D721Med (cell line): ENCODE measurements at regions not wholly inside any gene's neighbourhood (a gene's known extent, or its start where the extent isn't known, plus 50 kb on each side); places are given as distances from the start of the nearest gene placed in this dataset.
"Not testable (repeated sequence)": the region's sequence is repeated elsewhere in the genome, so short reads cannot be mapped to it uniquely, and the experiment has no call there.

Source experiments
- DNase-seq: peaks from one replicate; pipeline ENCODE4 v3.0.0; 2011; ENCODE audit warnings: low spot score; ENCODE audit not compliant: insufficient read length
- FAIRE-seq: peaks from 2 replicates; lab custom pipeline; 2011; peaks lifted over from hg19 to GRCh38; lab: Jason Lieb, UNC
- CTCF ChIP-seq: IDR thresholded peaks from 2 replicates; pipeline ENCODE4 v1.5.1; 2012; ENCODE audit warnings: mild to moderate bottlenecking, control low read depth; ENCODE audit not compliant: insufficient read depth; ENCODE audit errors: missing control alignments

DNA sequence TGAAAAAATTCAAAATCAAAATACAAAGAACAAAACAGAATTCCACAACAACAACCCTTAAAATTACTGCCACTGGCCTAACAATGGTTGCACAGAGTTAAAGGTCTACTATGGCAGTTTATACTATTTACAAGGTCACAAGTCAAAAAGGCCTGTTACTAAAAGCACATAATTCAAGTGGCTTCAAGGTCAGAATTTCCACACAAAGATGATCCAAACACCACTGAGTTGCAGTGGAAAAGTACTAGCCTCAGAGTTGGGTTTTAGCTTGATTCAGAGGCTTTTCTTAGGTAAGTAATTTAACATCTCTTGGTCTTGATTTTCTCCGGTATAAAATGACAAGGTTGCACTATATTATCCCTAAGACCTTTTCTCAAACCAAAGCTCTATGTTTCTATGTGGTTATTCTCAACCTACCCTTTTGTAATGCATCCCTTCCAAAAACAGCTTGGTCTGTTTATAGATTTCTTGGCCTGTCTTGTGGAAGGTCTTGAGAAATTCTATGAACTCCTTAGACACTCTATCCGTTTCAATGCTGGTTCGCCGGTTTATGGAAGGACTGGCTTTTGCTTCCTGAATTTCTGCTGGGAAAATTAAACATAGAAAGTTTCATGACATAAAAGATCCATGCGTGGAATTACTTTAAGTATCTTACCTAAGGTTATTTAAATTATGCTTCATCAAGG is 69.5 kb downstream of the MDH2 start:
- FAIRE-seq, result not testable (repeated sequence)

GRCh38 chr7:76118253-76119036 is 70.5 kb downstream of the MDH2 start:
- not testable (repeated sequence) for DNase-seq, FAIRE-seq

More for the DNA sequence above, 69.5 kb downstream of the MDH2 start:
- DNase-seq, result not testable (repeated sequence)

- FAIRE-seq, result no peak
- no peak for DNase-seq
- TF ChIP-seq CTCF, result no peak
These were observed 73.1 kb downstream of the MDH2 start for GRCh38 chr7:76121044-76121443.

DNA sequence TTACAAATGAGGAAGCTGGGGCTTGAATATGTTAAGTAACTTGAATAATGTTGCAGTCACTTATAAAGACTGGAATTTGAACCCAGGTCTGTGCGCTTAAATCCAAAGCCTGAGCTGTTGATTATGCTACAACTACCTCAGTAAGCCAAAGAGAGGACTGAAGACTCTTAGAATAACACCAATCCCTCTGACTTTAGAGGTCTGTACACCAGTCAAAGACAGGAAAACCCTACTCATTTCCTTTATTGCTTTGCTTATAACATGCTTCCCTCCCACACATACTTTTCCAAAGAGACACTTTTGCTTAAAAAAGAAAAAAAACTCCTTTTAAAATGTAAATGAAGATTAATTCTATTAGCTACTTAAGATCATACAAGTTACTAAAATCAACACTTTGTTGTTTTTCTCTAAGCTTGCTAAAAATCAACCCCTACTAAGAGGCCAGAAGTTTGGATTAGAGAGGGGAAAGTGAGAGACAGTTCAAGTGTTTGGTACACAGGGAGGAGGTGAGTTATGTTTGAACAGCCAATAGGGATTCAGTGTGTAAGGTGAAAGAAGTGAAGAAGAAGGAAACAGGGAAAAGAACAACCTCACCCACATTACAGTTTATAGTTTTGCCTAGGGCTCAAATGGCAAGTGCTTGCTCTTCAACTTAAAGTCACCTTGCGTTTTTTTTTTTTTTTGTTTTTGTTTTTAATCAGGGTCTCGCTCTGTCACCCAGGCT is 74.8 kb downstream of the MDH2 start:
- DNase-seq (no peak), FAIRE-seq (no peak)
- TF ChIP-seq CTCF, result no peak

GRCh38 chr7:76123316-76123715 is 75.4 kb downstream of the MDH2 start:
- no peak for DNase-seq
- no peak for FAIRE-seq
- no peak for TF ChIP-seq CTCF

DNA sequence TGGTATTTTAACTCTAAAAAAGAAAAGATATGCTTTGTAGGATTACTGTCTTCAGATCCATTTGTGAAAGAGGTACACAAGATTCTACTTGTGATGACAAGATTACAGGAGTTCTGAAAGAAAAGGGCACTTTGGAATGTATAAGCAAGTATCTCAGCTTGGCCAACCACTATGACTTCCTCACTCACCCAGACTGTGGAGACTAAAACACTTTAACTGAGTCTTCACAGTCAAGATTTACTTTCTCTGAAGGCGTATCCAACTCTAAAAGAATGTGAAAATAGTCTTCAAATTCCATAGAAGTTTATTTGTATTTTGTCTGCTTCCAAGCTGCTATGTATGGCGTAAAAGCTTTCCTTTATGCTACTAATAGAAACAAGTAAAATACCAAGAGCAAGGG is 76.1 kb upstream of the SRRM3 start:
- FAIRE-seq, result no peak
- TF ChIP-seq CTCF, result no peak

GRCh38 chr7:76126632-76127031 is 75.1 kb upstream of the SRRM3 start:
- TF ChIP-seq CTCF, result no peak
- DNase-seq (no peak), FAIRE-seq (no peak)

More for the DNA sequence above, 76.1 kb upstream of the SRRM3 start:
- DNase-seq, result no peak

DNA sequence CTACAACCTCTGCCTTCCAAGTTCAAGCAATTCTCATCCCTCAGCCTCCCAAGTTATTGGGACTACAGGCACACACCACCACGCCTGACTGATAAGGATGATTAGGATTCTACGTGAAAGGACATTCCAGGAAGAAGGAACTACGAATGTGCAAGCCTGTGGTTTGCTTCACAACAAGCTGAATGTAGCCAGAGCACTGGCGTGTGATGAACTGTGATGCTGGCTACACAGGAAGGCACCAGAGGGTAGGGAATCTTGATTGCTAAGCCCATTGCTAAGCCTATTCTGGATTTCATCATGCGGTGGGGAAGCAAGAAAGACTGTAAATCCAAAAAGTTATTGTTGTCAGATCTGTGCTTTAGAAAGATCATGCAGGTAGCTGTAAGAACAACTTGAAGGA is 72.3 kb upstream of the SRRM3 start:
- TF ChIP-seq CTCF, result no peak
- DNase-seq (no peak), FAIRE-seq (no peak)
